Endothelial cell of umbilical vein (primary cell): ENCODE measurements at regions not wholly inside any gene's neighbourhood (a gene's known extent, or its start where the extent isn't known, plus 50 kb on each side); places are given as distances from the start of the nearest gene placed in this dataset.

Experiments used
- BruUV-seq: library from RNA; stranded (reverse); fragments of 400-500 nt; replicated peaks from 2 replicates; lab custom pipeline; 2021; lab: Mats Ljungman, UMichigan
- CTCF ChIA-PET: fragments of 300-600, 350-600 bp; sonication (Branson Sonifier 250); formaldehyde crosslinking; loops from one replicate; lab custom pipeline; 2021; ENCODE audit warnings: antibody characterized with exemption, inconsistent platforms; lab: Charles Lee
- POLR2A ChIA-PET: fragments of 300-600, 350-600 bp; sonication (Branson Sonifier 250); formaldehyde crosslinking; loops from one replicate; lab custom pipeline; 2021; ENCODE audit warnings: antibody characterized with exemption, inconsistent platforms; lab: Charles Lee
- DNase-seq: peaks from one replicate; pipeline ENCODE4 v3.0.0-alpha.2; 2011; ENCODE audit warnings: low read depth, low spot score
- FAIRE-seq: peaks from 2 replicates; lab custom pipeline; 2011; peaks lifted over from hg19 to GRCh38; lab: Jason Lieb, UNC
- H2AFZ ChIP-seq: 2 replicates; pipeline ENCODE4 v1.6.0; 2012; ENCODE audit warnings: low read depth, low read length, control low read depth, inconsistent platforms
- H3K27ac ChIP-seq: 2 replicates; pipeline ENCODE4 v1.5.1; 2011; ENCODE audit warnings: low read depth, mild to moderate bottlenecking, control low read depth, low read length, moderate library complexity; ENCODE audit not compliant: insufficient read depth
- H3K27me3 ChIP-seq, 2 experiments: 2 replicates each; pipeline versions ENCODE4 v1.6.0 to v1.6.1; 2011; ENCODE audit warnings: low read length in 2 of 2, mixed read lengths in 1 of 2; ENCODE audit not compliant: control insufficient read depth in 2 of 2, insufficient read depth in 2 of 2
- H3K36me3 ChIP-seq, 2 experiments: 2 replicates in 1 of 2; 3 replicates in 1 of 2; pipeline ENCODE4 v1.5.1; 2011; ENCODE audit warnings: low read length in 2 of 2, mild to moderate bottlenecking in 1 of 2, moderate library complexity in 1 of 2; ENCODE audit not compliant: control insufficient read depth in 2 of 2, insufficient read depth in 2 of 2; ENCODE audit errors: extremely low read depth in 1 of 2
- H3K4me1 ChIP-seq: 3 replicates; pipeline ENCODE4 v1.5.1; 2011; ENCODE audit warnings: mild to moderate bottlenecking, low read length; ENCODE audit not compliant: control insufficient read depth, insufficient read depth; ENCODE audit errors: extremely low read depth
- H3K4me2 ChIP-seq: 2 replicates; pipeline ENCODE4 v1.6.1; 2011; ENCODE audit warnings: low read length, control low read depth, mixed read lengths; ENCODE audit not compliant: insufficient read depth
- H3K4me3 ChIP-seq, 3 experiments: fragments of 200-600 bp in 1 of 3; sonication (generic), shearing (Covaris generic) in 1 of 3; replicated peaks in 1 of 3; 2 replicates each; pipeline ENCODE4 v1.5.1; 2011 to 2016; ENCODE audit warnings: control low read depth in 3 of 3, low read length in 3 of 3, mild to moderate bottlenecking in 2 of 3, inconsistent platforms in 1 of 3, low read depth in 1 of 3, moderate library complexity in 1 of 3; ENCODE audit not compliant: insufficient read depth in 1 of 3
- H3K79me2 ChIP-seq: 2 replicates; pipeline ENCODE4 v1.6.0; 2012; ENCODE audit warnings: low read length, inconsistent platforms; ENCODE audit not compliant: control insufficient read depth, insufficient read depth
- H3K9ac ChIP-seq: replicated peaks from 2 replicates; pipeline ENCODE3; 2011; ENCODE audit warnings: low read length, control low read depth; ENCODE audit not compliant: insufficient read depth; ENCODE audit errors: extremely low read depth
- H3K9me1 ChIP-seq: replicated peaks from 3 replicates; pipeline ENCODE4 v1.6.0; 2011; ENCODE audit warnings: mild to moderate bottlenecking, low read length; ENCODE audit not compliant: control insufficient read depth, insufficient read depth; ENCODE audit errors: extremely low read depth
- H3K9me3 ChIP-seq: replicated peaks from 2 replicates; pipeline ENCODE4 v1.5.1; 2012; ENCODE audit warnings: low read length, inconsistent platforms; ENCODE audit not compliant: control insufficient read depth, insufficient read depth
- H4K20me1 ChIP-seq: replicated peaks from 2 replicates; pipeline ENCODE3; 2011; ENCODE audit warnings: mild to moderate bottlenecking, low read length; ENCODE audit not compliant: control insufficient read depth, insufficient read depth; ENCODE audit errors: extremely low read depth
- EZH2 ChIP-seq: IDR thresholded peaks from 2 replicates; pipeline ENCODE4 v1.6.1; 2012; ENCODE audit warnings: borderline replicate concordance, low read depth, mild to moderate bottlenecking, moderate library complexity, low read length, inconsistent platforms; ENCODE audit not compliant: severe bottlenecking
- FOS ChIP-seq: IDR thresholded peaks from 2 replicates; pipeline ENCODE4 v1.6.1; 2011; ENCODE audit warnings: mild to moderate bottlenecking, low read length, moderate library complexity, borderline replicate concordance; ENCODE audit not compliant: insufficient read depth
- GATA2 ChIP-seq: IDR thresholded peaks from 2 replicates; pipeline ENCODE4 v1.7.0; 2011; ENCODE audit warnings: low read depth, mild to moderate bottlenecking, moderate library complexity, mixed read lengths, low read length; ENCODE audit not compliant: insufficient read length, insufficient read depth
- MYC ChIP-seq: IDR thresholded peaks from one replicate; pipeline ENCODE4 v1.6.1; 2011; ENCODE audit warnings: mild to moderate bottlenecking, low read depth, low read length
- POLR2A ChIP-seq: IDR thresholded peaks from 2 replicates; pipeline ENCODE4 v1.6.1; 2012; ENCODE audit warnings: low read depth, mild to moderate bottlenecking, control low read depth, low read length
- POLR2AphosphoS5 ChIP-seq: IDR thresholded peaks from 2 replicates; pipeline ENCODE4 v1.6.1; 2012; ENCODE audit warnings: low read depth, mild to moderate bottlenecking, control low read depth, low read length, moderate library complexity; ENCODE audit not compliant: insufficient read depth
- dilution Hi-C: fragments of 300-500 bp; cut with MboI; formaldehyde crosslinking; loops from one replicate; pipeline ENCODE4 v1.15.0; 2019; ENCODE audit warnings: low sequenced_read_pairs; ENCODE audit not compliant: extremely low pct_ligation_motif_present
- intact Hi-C: fragments of 100-400 bp; cut with micrococcal nuclease; formaldehyde crosslinking; loops from one replicate; pipeline ENCODE4 v1.10.0; 2022
- TF ChIP-seq, protein P1 (sequence below), 2 donors: IDR thresholded peaks; 1 replicate in 1 of 2; 2 replicates in 1 of 2; pipeline ENCODE4 v1.5.1; 2011; ENCODE audit warnings: low read length in 2 of 2, mild to moderate bottlenecking in 2 of 2, moderate library complexity in 2 of 2, control low read depth in 1 of 2, inconsistent platforms in 1 of 2, low read depth in 1 of 2; ENCODE audit not compliant: insufficient read depth in 1 of 2; ENCODE audit errors: extremely low read depth in 1 of 2

- Histone ChIP-seq H3K4me3 (no peak overlapping the region), H3K9ac (no peak overlapping the region), H4K20me1 (no peaks in the 10 kb centered on the region), H3K9me1 (no peaks in the 10 kb centered on the region), H3K79me2 (no peaks in the 10 kb centered on the region), H3K4me2 (no peak overlapping the region), H2AFZ (no peak overlapping the region), H3K27me3 (peaks cover 0 to 3% of the 10 kb centered on the region in 2 experiments), H3K36me3 (no peaks in the 10 kb centered on the region), H3K9me3 (no peaks in the 10 kb centered on the region), H3K27ac (no peak overlapping the region), H3K4me1 (no peaks in the 10 kb centered on the region)
- dilution Hi-C loops (no loop called here), intact Hi-C loops (no loop called here)
- DNase-seq (no peak), FAIRE-seq (no peak)
- BruUV-seq = no TSS peak
- ChIA-PET CTCF (interaction anchor here (0.8 to 1.3 kb wide), 3 partner anchors 10 to 41 kb away, joined by 3 read pairs; no protein-coding TSS in a partner anchor), POLR2A (no interaction called here)
- TF ChIP-seq EZH2 (no peak), FOS (no peak), MYC (no peak), POLR2AphosphoS5 (no peak), POLR2A (no peak), GATA2 (no peak)
- TF ChIP-seq, protein P1, sequence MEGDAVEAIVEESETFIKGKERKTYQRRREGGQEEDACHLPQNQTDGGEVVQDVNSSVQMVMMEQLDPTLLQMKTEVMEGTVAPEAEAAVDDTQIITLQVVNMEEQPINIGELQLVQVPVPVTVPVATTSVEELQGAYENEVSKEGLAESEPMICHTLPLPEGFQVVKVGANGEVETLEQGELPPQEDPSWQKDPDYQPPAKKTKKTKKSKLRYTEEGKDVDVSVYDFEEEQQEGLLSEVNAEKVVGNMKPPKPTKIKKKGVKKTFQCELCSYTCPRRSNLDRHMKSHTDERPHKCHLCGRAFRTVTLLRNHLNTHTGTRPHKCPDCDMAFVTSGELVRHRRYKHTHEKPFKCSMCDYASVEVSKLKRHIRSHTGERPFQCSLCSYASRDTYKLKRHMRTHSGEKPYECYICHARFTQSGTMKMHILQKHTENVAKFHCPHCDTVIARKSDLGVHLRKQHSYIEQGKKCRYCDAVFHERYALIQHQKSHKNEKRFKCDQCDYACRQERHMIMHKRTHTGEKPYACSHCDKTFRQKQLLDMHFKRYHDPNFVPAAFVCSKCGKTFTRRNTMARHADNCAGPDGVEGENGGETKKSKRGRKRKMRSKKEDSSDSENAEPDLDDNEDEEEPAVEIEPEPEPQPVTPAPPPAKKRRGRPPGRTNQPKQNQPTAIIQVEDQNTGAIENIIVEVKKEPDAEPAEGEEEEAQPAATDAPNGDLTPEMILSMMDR (IDR thresholded peaks at IDR 0.05; ENCODE audit: extremely low read depth in 1 of 2, insufficient read depth in 1 of 2, low read depth in 1 of 2, low read length in 2 of 2) = no peak
Measured at GRCh38 chr7:24501443-24502134, 71.7 kb upstream of the PALS2 start.
